Mucosa of gallbladder (tissue), 1 donor: ENCODE measurements at regions not wholly inside any gene's neighbourhood (a gene's known extent, or its start where the extent isn't known, plus 50 kb on each side); places are given as distances from the start of the nearest gene placed in this dataset.
"Not testable (repeated sequence)": the region's sequence is repeated elsewhere in the genome, so short reads cannot be mapped to it uniquely, and the experiment has no call there.

Experiments
- DNase-seq: peaks from one replicate; pipeline ENCODE4 v3.0.0-alpha.2; 2020; ENCODE audit warnings: low spot score
- donor health status: DM: no; HTN: no; CAD: no.

DNA sequence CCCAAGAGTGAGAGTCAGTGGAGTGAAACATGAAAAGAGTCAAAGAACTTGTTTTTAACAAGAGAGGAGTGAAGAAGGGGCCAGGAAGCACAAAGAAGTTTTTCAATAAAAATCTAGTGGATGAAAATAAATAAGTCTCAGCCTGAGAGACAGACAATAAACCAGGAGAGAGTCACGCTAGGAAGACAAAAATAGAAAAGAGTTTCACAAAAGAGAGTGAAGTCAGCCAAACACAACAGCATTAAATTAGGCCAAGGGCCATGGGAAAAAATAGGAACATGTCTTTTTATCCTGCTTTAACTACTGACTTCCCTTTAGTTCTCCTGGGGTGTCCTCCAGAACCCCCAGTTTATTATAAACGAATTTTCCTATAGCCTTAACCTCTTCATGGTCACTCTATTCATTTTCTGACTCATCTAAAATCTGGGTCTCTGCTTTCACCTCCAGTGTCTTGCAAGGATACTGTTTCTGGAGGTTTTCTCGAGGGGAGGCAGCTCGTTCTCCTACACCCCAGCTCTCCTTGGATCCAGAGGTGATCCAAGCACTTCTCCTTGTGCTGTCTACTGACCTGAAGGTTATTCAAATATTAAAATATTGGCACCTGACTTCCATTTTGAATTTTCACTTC, 571.5 kb upstream of the PPP2R3A start:
- no peak for DNase-seq

DNA sequence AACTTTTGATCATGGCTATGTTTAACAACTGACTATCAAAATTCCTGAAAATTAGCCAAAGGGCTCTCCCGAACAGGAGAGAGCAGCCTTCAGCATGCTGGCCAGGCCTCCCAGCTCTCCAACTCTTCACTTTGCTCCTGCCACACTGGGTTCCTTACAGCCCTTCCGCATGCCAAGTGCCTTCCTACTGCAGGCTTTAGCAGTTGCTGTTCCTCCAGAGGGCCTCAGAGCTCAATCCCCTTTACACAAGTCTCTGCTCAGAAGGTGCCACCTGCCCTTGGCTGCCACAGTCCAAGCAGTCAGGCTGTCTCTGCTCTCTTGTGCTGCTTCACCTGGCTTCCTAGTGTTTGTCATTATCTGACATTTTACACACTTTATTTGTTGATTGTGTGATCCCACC, 553.1 kb upstream of the PPP2R3A start:
- no peak for DNase-seq

DNA sequence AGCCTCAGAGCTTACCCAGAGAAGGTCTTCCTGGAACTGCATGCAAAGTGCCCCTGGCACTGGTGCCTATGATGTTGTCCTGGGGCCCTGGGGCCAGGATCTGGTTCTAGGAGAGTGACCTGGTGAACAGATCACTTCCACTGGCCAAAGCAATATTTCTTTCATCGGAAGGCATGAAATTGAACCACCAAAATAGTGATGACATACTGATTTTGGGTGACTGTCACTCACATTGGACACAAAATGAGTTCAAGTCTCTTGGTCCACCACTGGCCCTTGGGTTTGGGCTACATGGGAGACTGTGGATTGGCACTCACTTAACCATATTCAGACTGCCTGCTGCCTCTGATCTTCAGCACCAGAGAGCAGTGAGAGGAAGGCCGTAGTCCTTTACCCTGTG, 549.3 kb upstream of the PPP2R3A start:
- DNase-seq: no peak

GRCh38 chr3:135419155-135419554, 546.4 kb upstream of the PPP2R3A start:
- no peak for DNase-seq

- DNase-seq: no peak
Observed at GRCh38 chr3:135426508-135426907, 539.0 kb upstream of the PPP2R3A start.

DNA sequence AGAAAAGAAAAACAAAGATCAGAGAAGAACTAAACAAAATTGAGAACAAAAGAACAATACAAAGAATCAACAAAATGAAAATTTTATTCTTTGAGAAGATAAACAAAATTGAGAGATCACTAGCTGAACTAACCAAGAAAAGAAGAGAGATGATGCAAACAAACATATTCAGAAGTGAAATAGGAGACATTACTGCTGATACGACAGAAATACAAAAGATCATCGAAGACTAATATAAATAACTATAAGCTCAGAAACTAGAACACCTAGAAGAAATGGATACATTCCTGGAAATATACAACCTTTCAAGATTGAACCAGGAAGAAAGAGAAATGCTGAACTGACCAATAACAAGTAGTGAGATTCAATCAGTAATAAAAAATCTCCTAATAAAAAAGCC, 533.1 kb upstream of the PPP2R3A start:
- no peak for DNase-seq

- not testable (repeated sequence) for DNase-seq
Observed at GRCh38 chr3:135438889-135439597, 526.5 kb upstream of the PPP2R3A start.

DNA sequence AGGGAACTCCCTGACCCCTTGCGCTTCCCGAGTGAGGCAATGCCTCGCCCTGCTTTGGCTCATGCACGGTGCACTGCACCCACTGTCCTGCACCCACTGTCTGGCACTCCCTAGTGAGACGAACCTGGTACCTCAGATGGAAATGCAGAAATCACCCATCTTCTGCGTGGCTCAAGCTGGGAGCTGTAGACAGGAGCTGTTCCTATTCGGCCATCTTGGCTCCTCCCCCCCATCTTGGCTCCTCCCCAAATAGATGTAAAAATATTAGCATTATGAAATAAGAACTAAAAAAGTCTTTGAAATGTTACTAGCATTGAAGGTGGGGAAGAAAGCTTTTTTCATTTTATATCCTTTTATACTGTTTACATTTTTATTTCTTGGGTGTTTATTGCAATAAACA, 525.9 kb upstream of the PPP2R3A start:
- not testable (repeated sequence) for DNase-seq

DNA sequence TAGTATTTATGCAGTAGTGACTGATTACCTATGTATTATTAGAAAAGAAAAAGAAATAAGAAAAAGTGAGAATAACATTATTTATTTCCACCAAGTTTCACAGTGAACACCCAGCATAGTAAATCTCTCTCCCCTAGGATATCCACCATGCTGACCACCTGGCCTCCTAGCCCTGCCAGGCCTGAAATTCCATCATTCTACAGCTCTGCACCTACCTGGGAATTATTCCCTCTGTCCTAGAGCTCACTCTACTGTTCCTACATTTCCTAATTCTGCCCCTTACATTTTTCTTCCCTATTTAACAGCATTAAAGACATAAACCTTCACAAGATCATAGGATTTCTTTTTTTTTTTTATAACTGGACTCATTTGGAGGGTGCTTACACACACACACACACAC, 525.3 kb upstream of the PPP2R3A start:
- DNase-seq: no peak

DNA sequence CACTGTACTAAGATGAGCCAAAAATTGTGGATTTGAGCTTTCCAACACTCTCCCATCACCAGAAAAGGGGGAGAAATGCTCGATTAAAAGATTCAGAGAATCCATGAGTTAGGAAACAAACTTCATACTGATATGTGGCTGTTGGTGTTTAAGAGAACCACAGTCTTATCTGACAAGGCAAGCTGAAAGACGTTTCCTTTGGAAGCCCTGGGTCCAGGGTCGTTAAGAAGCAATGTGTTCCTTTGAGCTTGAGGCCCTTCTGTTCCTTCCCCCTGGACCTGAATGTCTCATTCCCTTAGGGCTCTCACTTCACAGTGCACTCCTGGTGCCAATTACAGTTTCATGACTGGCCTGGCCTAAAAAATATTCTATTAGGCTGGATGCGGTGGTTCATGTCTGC, 524.8 kb upstream of the PPP2R3A start:
- DNase-seq: no peak

- no peak for DNase-seq
Observed at GRCh38 chr3:135444058-135444457, 521.5 kb upstream of the PPP2R3A start.

DNA sequence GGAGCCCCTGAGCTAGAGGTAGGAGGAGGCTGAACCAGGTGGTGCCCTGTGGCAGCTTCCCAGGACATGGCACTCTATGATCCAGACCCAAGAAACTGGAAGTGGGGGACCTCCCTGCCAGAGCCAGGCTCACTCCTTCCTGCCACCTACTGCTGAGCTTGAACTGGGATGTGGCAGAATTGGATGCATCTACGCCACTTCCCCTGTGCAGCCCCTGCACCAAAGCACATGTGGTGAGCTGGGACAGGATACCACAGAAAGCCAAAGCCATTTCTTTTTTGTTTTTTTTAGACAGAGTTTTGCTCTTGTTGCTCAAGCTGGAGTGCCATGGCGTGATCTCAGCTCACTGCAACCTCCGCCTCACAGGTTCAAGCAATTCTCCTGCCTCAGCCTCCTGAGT, 518.0 kb upstream of the PPP2R3A start:
- no peak for DNase-seq

DNA sequence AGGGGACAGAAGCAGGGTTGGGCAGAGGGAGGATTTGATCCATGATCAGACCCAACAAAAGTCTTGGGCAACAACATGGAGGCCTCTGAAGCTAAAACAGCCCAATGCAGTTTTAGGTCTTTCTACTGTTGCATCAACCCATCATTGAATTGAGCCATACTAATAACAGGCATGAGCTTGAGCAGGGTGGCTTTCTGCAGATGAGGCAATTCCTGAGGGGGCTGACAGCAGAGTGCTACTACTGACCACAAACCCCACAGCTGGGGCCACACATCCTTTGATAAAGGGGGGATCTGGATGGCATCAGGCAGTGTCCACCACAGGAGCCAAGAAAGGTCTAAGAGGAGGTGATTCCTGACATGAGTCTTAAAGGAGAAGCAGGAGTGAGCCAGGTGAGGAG, 517.0 kb upstream of the PPP2R3A start:
- no peak for DNase-seq

DNA sequence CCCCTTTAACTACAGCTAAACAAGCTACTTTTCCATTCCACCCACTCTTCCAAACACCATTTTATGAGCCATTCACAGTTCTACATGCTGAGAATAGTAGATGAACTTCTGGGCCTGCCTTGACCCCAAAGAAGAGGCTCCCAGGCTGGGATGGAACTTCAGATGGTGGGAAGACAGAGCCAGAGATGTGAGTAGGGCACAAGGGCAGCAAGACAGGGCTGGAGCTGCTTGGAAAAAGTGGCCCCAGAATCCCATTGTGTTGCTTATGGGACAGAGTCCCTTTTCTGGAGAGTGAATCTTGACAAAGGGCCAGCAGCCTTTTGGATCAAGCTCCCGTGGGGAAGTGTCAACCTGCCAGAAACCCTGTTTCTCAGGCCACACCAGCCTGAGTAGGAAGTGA, 516.5 kb upstream of the PPP2R3A start:
- DNase-seq: no peak

- DNase-seq: no peak
Observed at GRCh38 chr3:135451037-135451785, 514.3 kb upstream of the PPP2R3A start.

DNA sequence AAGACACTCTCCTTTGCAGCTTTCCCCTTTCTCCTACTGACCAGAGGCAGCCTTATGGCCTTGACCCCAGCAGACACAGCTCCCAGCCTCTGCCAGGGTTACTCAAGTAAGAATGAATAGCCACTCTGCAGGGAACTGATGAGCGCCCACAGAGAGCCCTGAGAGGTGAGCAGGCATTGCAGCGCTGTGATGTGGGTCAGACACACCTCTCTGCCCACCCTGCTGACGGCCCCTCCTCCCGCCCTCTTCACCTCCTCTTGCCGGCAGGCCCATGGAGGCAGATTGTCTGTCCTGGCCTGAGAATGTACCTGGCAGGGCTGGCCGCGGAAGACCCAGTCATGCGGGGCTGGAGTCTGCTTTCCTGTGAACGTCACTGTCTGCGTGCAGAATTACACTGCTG, 512.6 kb upstream of the PPP2R3A start:
- DNase-seq: no peak

DNA sequence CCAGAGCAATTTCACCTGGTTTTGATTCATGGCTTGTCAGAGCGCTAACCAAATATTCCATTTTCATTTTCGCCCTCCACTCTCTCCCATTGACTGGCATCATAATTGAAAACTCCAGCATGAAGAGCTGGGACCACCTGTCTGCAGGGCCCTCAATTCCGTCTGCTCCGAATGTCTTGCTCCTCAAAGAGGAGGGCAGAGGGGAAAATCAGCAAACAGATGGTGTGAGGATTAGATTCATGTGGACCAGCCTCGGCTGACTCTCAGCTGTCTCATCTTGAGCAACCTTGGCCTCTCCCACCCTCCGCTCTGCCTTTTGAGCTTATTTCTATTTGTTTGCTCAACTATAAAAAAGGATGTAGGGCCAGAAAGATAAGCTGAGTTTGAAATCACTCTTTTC, 512.2 kb upstream of the PPP2R3A start:
- no peak for DNase-seq

DNA sequence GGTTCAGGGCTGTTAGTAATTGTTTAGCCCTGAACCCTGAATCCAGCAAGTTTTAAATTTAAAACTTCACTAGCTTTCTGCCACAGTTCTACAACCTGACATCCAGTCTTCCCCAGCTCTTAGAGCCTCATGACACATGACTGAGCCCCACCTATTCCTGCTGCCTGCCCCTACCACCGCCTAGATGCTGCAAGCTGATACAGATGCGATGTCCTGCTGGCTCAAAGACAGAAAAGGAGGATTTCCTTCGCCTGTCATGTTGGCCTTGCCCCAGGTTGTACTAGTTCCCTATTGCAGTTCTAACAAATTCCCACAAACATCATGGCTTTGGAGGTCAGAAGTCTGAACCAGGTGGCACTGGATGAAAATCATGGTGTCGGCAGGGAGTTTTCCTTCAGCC, 510.6 kb upstream of the PPP2R3A start:
- DNase-seq: no peak

- no peak for DNase-seq
Observed at GRCh38 chr3:135456108-135456790, 509.3 kb upstream of the PPP2R3A start.

GRCh38 chr3:135458541-135459322, 506.8 kb upstream of the PPP2R3A start:
- no peak for DNase-seq

DNA sequence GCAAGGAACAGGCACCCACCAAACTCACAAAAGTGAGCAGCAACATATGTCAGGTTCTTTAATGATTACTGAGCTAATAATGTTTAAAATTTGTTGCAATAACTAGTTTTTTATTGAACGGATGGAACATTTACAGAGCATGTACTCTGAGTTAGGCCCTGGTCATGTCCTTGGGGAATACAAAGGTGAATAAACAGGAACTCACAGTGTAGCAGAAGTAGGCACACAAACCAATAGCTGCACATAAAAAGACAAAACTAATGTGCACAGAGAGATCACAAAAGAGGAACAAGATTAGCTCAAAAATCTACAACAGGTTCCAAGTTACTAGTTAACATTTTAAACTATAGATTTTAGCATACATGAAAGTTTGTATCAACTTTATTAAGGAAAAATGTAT, 505.3 kb upstream of the PPP2R3A start:
- no peak for DNase-seq

GRCh38 chr3:135471911-135472310, 493.6 kb upstream of the PPP2R3A start:
- no peak for DNase-seq
